Esophagus muscularis mucosa (tissue), 4 donors: ENCODE measurements at regions not wholly inside any gene's neighbourhood (a gene's known extent, or its start where the extent isn't known, plus 50 kb on each side); places are given as distances from the start of the nearest gene placed in this dataset.

Source experiments
- DNase-seq: peaks from one replicate; pipeline ENCODE4 v3.0.0-alpha.2; 2017; ENCODE audit errors: extremely low spot score
- H3K27ac ChIP-seq, 4 donors: fragments of 200-600 bp; sonication (generic); replicated peaks in 1 of 4; 1 replicate in 3 of 4; 2 replicates in 1 of 4; pipeline ENCODE4 v1.5.1; 2016 to 2019; ENCODE audit warnings: mild to moderate bottlenecking in 1 of 4
- H3K27me3 ChIP-seq, 4 donors: fragments of 200-600 bp; sonication (generic); one replicate each; pipeline versions ENCODE4 v1.5.1 to v1.6.0; 2016 to 2019
- H3K36me3 ChIP-seq, 4 donors: fragments of 200-600 bp; sonication (generic); one replicate each; pipeline ENCODE4 v1.5.1; 2016 to 2019
- H3K4me1 ChIP-seq, 4 donors: fragments of 200-600 bp; sonication (generic); one replicate each; pipeline ENCODE4 v1.5.1; 2016 to 2019
- H3K4me3 ChIP-seq, 4 donors: fragments of 200-600 bp; sonication (generic); 1 replicate in 2 of 4; 2 replicates in 2 of 4; pipeline ENCODE4 v1.5.1; 2016 to 2019; ENCODE audit warnings: mild to moderate bottlenecking in 4 of 4, moderate library complexity in 1 of 4
- H3K9me3 ChIP-seq, 4 donors: fragments of 200-600 bp; sonication (generic); 1 replicate in 3 of 4; 2 replicates in 1 of 4; pipeline ENCODE4 v1.5.1; 2016 to 2019
- EP300 ChIP-seq: sonication (generic); formaldehyde crosslinking; IDR thresholded peaks from one replicate; pipeline ENCODE4 v1.6.1; 2017; ENCODE audit warnings: antibody characterized with exemption
- POLR2A ChIP-seq: fragments of 450-650 bp; IDR thresholded peaks from one replicate; pipeline ENCODE4 v1.6.1; 2017; ENCODE audit warnings: antibody characterized with exemption, moderate library complexity, mild to moderate bottlenecking, low read depth
- POLR2AphosphoS5 ChIP-seq, 2 donors: sonication (generic); formaldehyde crosslinking; IDR thresholded peaks; one replicate each; pipeline ENCODE4 v1.6.1; 2017; ENCODE audit warnings: antibody characterized with exemption in 2 of 2
- WGBS: methylation state at CpG from one replicate; pipeline ENCODE4 v1.1.5; 2018; 5-methylcytosine and 5-hydroxymethylcytosine counted together
- intact Hi-C: fragments of 100-400 bp; cut with DNase I; formaldehyde crosslinking; loops from one replicate; pipeline ENCODE4 v1.15.1; 2023
- TF ChIP-seq, protein P1 (sequence below), 3 experiments: fragments of 200-600 bp in 2 of 3; fragments of 450-650 bp in 1 of 3; sonication (generic) in 2 of 3; IDR thresholded peaks; one replicate each; pipeline ENCODE4 v1.5.1; 2017 to 2019; ENCODE audit warnings: antibody characterized with exemption in 3 of 3, mild to moderate bottlenecking in 2 of 3, moderate library complexity in 1 of 3

- Histone ChIP-seq H3K27me3 (no peaks in the 10 kb centered on the region), H3K4me1 (no peaks in the 10 kb centered on the region), H3K9me3 (no peaks in the 10 kb centered on the region), H3K4me3 (no peak overlapping the region), H3K27ac (no peak overlapping the region), H3K36me3 (no peaks in the 10 kb centered on the region)
- 82% methylated on average over 6 of the region's 6 CpGs for WGBS
- no peak for DNase-seq
- intact Hi-C loops: no loop called here
- TF ChIP-seq, protein P1, sequence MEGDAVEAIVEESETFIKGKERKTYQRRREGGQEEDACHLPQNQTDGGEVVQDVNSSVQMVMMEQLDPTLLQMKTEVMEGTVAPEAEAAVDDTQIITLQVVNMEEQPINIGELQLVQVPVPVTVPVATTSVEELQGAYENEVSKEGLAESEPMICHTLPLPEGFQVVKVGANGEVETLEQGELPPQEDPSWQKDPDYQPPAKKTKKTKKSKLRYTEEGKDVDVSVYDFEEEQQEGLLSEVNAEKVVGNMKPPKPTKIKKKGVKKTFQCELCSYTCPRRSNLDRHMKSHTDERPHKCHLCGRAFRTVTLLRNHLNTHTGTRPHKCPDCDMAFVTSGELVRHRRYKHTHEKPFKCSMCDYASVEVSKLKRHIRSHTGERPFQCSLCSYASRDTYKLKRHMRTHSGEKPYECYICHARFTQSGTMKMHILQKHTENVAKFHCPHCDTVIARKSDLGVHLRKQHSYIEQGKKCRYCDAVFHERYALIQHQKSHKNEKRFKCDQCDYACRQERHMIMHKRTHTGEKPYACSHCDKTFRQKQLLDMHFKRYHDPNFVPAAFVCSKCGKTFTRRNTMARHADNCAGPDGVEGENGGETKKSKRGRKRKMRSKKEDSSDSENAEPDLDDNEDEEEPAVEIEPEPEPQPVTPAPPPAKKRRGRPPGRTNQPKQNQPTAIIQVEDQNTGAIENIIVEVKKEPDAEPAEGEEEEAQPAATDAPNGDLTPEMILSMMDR (IDR thresholded peaks at IDR 0.05): no peak
- TF ChIP-seq POLR2A (no peak), EP300 (no peak), POLR2AphosphoS5 (IDR thresholded peaks at IDR 0.05) (no peak)
Observed at GRCh38 chr5:96584712-96585111, 77.5 kb upstream of the CAST start.

- DNase-seq: no peak
- no peak overlapping the region for H3K4me3 ChIP-seq
- intact Hi-C loops: no loop called here
- WGBS: 92% methylated on average over 1 of the region's 1 CpG
- H3K27me3 ChIP-seq: no peaks in the 10 kb centered on the region
- no peaks in the 10 kb centered on the region for H3K4me1 ChIP-seq
- no peaks in the 10 kb centered on the region for H3K9me3 ChIP-seq
- no peak overlapping the region for H3K27ac ChIP-seq
- TF ChIP-seq POLR2AphosphoS5 (IDR thresholded peaks at IDR 0.05) (no peak), POLR2A (no peak), EP300 (no peak)
- TF ChIP-seq, protein P1 (IDR thresholded peaks at IDR 0.05): no peak
- no peaks in the 10 kb centered on the region for H3K36me3 ChIP-seq
Observed at GRCh38 chr5:96588539-96588938, 73.6 kb upstream of the CAST start.

DNA sequence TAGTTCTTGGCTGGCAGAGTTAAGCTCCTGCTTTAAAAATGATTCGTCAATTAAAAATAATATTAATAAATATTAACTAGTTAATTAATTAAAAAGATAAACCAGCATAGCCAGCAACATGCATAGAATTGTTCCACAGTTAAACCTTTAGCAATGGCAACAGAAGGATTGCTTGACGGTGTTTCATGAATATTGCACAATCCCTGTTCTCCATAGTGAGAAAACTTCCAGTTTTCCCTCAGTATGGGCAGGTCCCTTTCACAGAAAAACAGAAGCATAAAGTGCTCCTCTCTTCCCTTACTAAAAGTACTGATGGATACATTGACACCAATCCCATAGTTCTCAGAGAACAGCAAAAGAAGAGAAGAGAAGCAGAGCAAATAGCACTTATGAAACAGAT is 71.4 kb upstream of the CAST start:
- DNase-seq: no peak
- Histone ChIP-seq H3K9me3 (no peaks in the 10 kb centered on the region), H3K27me3 (no peaks in the 10 kb centered on the region), H3K4me1 (no peaks in the 10 kb centered on the region), H3K36me3 (no peaks in the 10 kb centered on the region), H3K4me3 (no peak overlapping the region), H3K27ac (no peak overlapping the region)
- 88% methylated on average over 2 of the region's 2 CpGs for WGBS
- intact Hi-C loops: no loop called here
- TF ChIP-seq, protein P1 (IDR thresholded peaks at IDR 0.05): no peak
- TF ChIP-seq POLR2AphosphoS5 (IDR thresholded peaks at IDR 0.05): no peak
- no peak for TF ChIP-seq POLR2A
- TF ChIP-seq EP300: no peak

- no peaks in the 10 kb centered on the region for H3K9me3 ChIP-seq
- TF ChIP-seq, protein P1 (IDR thresholded peaks at IDR 0.05): peak in 1 of 3 experiments; percentile 30
- no peak for TF ChIP-seq POLR2AphosphoS5 (IDR thresholded peaks at IDR 0.05)
- 90% methylated on average over 6 of the region's 6 CpGs for WGBS
- no peaks in the 10 kb centered on the region for H3K4me1 ChIP-seq
- H3K4me3 ChIP-seq: no peak overlapping the region
- H3K27ac ChIP-seq: no peak overlapping the region
- intact Hi-C loops: no loop called here
- H3K36me3 ChIP-seq: no peaks in the 10 kb centered on the region
- no peaks in the 10 kb centered on the region for H3K27me3 ChIP-seq
- no peak for DNase-seq
Observed at GRCh38 chr5:96595300-96596090, 66.7 kb upstream of the CAST start.
